HG02885 (cell line): ENCODE measurements at regions not wholly inside any gene's neighbourhood (a gene's known extent, or its start where the extent isn't known, plus 50 kb on each side); places are given as distances from the start of the nearest gene placed in this dataset.
"Not testable (repeated sequence)": the region's sequence is repeated elsewhere in the genome, so short reads cannot be mapped to it uniquely, and the experiment has no call there.

Experiments
- ATAC-seq: cut with Tn5 transposase; IDR thresholded peaks from one replicate; pipeline ENCODE4 v1.9.1; 2021; ENCODE audit warnings: mild to moderate bottlenecking; ENCODE audit not compliant: unreplicated experiment, poor library complexity

DNA sequence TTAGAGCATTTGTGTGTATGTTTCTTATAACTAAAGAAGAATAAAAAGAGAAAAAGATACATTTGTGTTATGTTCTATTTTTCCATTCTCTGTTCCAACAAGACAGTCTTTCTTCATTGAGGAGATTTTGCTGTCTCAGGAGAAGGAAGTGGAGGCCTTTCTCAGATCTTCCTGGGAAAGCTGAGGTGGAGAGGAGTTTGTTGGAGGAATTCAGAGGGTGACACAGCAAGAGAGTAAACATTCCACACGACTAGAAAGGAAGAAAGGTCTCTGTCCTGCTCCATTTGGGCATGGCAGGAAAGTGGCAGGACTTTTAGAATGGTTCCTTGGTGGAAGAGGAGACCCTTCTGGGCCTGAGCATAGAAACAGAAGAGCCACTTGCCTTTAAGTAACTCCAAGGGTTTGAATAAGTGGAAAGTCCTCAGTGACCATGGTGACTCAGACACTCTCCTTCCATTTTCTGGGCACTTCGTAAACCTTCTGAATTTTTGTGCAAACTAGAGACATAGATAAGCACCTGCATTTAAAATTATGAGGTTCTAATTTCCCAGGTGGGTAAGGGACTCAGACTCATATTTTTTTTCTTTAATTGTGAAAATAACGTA lies 52.3 kb upstream of the COL5A2 start:
- no peak for ATAC-seq

DNA sequence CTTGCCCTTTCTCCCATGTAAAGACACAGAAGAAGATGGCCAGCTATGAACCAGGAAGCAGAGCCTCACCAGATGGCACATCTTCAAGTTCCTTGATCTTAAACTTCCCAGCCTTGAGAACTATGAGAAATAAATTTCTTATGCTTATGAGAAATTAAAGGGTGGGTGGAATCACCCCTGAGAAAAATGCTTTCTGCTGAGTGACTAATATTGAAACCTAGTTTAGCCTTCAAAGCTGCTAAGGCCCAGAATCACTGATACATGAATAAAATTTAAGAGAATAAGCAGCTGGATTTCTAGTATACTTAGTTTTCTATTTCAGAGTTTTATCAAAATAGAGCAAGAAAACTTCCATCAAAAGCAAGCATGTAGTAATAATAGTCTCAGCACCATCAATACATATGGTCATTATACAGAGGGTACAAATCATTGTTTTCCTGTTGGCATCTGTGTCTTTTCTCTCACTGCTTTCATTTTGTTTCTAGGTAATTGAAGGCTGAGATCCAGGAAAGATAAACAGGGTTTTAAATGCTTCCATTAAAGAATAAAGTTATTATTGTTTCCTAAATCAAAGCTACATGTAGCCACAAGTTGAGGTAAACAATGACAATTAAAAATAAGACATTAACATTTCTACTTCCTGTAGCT lies 53.3 kb upstream of the COL5A2 start:
- peak; percentile 86 for ATAC-seq

DNA sequence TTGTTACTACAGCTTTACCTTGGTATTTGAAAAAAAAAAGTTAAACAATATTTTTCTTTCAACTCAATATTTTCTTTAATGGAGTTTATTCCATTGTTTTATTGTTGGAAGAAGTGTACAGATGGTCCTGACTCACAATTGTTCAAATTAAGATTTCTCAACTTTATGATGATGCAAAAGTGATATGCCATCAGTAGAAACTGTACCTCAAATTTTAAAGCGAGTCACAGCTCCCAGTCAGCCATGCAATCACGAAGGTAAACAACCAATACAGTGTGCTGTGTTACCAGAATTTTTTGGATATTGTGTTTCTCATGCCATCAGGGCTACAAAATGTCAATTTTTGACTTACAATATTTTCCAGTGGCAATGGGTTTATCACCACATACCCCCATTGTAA lies 54.0 kb upstream of the COL5A2 start:
- no peak for ATAC-seq

- ATAC-seq = no peak
Measured at GRCh38 chr2:189234991-189235390, 55.4 kb upstream of the COL5A2 start.

GRCh38 chr2:189236066-189236465 lies 56.5 kb upstream of the COL5A2 start:
- ATAC-seq = no peak

DNA sequence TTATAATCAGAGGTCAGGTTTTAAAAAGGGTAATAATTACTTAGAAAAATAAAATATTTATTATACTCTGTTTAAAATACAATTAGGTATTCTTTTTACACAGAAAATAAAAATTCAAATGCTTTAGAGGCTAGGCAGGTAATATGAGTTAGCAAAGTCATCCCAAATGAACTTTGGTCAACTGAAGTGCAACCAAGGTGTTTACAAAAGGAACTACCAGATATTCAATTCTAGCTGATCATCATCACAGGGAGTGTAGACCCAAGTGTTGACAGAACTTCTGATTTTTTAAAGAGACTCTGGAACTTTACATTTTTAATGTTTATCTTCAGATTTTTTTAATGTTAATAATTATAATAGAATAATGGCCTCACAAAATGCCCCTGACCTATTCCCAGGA lies 59.3 kb upstream of the COL5A2 start:
- ATAC-seq = no peak

- not testable (repeated sequence) for ATAC-seq
Measured at GRCh38 chr2:189243843-189244242, 64.3 kb upstream of the COL5A2 start.

DNA sequence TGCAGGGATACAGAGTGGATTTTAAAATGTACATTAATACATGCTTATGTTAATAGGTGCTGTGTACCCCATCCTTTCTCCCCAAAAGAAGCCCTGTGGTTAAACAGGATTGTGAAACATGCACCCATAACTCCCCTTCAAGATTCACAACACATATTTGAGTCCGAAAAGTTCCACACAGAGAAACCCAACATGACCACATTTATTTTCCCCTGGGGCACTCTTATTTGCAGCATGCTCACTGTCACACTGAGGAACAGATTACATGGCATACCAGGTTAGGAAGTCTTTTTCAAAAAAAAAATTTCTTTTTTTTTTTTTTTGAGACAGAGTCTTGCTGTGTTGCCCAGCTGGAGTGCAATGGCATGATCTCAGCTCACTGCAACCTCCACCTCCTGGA lies 67.7 kb upstream of the COL5A2 start:
- ATAC-seq = no peak

DNA sequence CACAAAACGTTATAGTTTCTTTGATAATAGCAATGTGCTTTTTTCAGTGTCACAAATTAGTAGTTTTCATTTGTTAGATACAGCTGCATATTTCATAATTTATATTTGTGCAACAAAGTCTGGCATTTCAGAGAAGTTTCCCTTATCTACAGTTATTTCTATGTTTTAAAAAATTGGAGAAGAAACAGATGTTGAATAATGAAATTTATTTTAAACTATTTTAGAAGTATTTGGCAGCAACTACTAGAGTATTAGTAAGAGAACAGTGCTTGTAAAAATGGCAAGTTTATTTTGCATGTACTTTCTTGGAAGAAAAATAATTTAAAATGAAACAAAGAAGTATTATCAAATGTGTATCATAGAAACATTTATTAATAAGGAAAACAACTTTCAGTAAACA lies 68.6 kb upstream of the COL5A2 start:
- ATAC-seq = no peak

- ATAC-seq = no peak
Measured at GRCh38 chr2:189249171-189249570, 69.6 kb upstream of the COL5A2 start.

GRCh38 chr2:189249901-189250300 lies 70.3 kb upstream of the COL5A2 start:
- no peak for ATAC-seq

DNA sequence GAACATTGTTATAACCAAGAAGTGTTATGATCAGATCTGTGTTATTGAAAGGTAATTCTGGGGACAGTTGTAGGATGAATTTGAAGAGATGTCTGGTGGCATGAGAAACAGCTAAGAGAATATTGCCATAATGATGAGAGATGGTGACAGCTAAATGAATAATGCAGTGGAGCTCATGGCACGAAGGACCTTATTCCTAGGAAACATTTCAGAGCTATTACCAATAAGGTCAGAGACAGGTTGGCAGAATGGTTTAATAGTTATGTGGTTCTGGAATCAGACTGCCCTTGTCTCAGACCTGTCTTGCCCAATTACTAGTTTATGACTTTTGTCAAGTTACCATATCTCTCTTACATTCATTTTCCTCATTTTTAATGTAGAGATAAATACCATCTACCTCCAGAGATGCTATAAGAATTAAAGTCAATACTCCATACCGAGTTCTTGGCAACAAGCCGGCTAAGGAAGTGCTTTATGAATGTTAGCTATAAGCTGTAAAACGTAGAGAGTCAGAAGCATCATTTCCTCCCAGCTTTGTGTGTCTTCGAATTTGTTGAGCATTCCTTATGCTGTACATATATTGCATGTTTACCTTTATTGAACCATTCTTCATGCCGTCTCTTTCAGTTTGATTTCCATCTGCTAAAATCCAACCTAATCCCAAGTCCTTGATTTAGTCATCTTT lies 73.6 kb upstream of the COL5A2 start:
- ATAC-seq = no peak

- ATAC-seq = no peak
Measured at GRCh38 chr2:189253836-189254235, 74.3 kb upstream of the COL5A2 start.

DNA sequence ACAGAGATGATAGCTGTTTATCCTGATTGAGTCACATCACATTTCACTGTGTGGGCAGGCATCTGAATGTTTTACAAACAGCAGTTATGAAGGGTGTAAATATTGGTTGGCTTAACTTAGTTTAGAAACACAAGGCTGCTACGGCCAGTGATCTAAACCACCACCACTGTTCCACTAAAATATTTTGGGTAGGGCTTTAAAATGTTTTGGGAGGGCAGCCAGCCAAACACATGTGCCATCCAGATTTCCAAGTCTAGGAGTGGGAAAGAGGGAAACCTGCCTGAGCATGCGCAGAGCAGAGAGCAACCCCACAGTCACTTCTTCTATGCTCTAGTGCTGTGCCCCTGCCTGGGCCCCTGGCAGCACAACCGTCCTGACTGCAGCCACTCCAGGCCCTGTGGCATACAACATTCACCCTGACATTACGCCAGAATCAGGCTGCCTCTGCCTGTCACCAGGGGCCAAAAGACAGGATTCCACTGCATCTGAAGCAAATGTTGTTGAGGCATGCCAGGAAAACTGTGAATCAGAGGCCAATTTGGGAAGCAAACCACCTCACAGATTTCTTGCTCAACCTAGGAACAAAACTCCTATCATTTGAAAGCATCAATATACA lies 74.8 kb upstream of the COL5A2 start:
- no peak for ATAC-seq

- no peak for ATAC-seq
Measured at GRCh38 chr2:189255711-189256110, 76.2 kb upstream of the COL5A2 start.

GRCh38 chr2:189258616-189259365 lies 79.2 kb upstream of the COL5A2 start:
- ATAC-seq = no peak

- peak; percentile 65 for ATAC-seq
Measured at GRCh38 chr2:189260361-189260814, 80.8 kb upstream of the COL5A2 start.

DNA sequence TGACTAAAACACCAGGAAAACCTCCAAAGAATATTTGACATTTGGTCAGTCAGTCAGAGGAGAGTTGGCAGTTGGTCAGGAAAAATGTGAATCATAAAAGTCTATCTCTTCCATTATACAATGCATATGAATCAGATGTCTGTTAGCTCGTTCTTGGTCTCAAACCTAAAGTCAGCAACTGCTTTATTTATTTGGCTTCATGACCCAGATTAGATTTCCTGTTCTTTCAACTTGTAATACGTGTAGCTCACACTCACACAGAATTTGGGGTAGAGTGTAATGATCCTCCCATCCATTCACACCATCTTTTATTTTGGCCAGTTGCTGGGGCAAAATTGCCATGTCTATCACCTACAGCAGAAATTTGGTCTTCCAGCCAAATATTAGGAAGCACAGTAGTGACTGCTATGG lies 81.9 kb upstream of the COL5A2 start:
- ATAC-seq = no peak

DNA sequence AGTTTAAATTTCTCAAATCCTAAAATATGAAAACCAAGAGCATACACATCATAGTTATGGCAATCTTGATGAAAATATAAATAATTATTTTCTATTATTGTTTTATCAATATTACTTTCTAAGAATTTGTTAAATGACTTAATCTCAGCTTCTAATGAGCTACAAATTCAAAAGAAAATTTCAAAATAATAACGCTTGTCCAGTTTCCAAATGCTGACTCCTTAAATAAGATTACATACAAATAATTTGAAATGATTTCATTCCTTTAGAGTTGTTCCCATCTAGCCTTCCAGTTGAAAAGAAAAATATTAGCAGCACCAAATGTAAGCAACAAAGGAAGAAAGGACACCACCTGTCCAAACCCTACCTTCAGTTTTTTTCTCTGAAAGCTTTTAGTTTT lies 82.4 kb upstream of the COL5A2 start:
- no peak for ATAC-seq

DNA sequence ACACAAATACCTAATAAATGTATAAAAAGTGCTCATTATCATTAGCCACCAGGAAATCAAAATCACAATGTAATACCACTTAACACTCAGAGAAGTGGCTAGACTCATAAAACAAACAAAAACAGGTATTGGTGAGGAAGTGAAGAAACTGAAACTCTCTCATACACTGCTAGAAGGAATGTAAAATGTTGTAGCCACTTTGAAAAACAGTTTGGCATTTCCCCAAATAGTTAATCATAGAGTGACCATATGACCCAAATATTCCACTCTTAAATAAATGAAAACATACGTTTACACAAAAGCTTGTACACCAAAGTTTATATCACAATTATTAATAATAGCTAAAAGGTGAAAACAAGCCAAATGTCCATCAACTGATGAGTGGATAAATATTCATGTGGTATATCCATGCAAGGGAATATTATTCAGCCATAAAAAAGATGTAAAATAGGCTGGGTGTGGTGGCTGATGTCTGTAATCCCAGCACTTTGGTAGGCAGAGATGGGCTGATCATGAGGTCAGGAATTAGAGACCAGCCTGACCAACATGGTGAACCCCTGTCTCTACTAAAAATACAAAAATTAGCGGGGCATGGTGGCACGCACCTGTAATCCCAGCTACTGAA lies 86.2 kb upstream of the COL5A2 start:
- no peak for ATAC-seq
